Osteocyte (in vitro differentiated cells): ENCODE measurements at regions not wholly inside any gene's neighbourhood (a gene's known extent, or its start where the extent isn't known, plus 50 kb on each side); places are given as distances from the start of the nearest gene placed in this dataset.

ENCODE experiments used
- DNase-seq: peaks from one replicate; pipeline ENCODE4 v3.0.0; 2021; ENCODE audit warnings: mixed read lengths; ENCODE audit not compliant: unreplicated experiment; ENCODE audit errors: extremely low spot score
- H3K27ac Mint-ChIP-seq: one replicate; pipeline ENCODE4 v1.8.0; 2021; ENCODE audit warnings: mild to moderate bottlenecking, mixed read lengths; ENCODE audit not compliant: unreplicated experiment
- H3K27me3 Mint-ChIP-seq: one replicate; pipeline ENCODE4 v1.8.0; 2021; ENCODE audit warnings: mixed read lengths; ENCODE audit not compliant: unreplicated experiment
- H3K36me3 Mint-ChIP-seq: one replicate; pipeline ENCODE4 v1.8.0; 2021; ENCODE audit warnings: mixed read lengths; ENCODE audit not compliant: unreplicated experiment
- H3K4me1 Mint-ChIP-seq: one replicate; pipeline ENCODE4 v1.8.0; 2021; ENCODE audit warnings: mixed read lengths; ENCODE audit not compliant: unreplicated experiment
- H3K4me3 Mint-ChIP-seq: one replicate; pipeline ENCODE4 v1.8.0; 2021; ENCODE audit warnings: mild to moderate bottlenecking, moderate library complexity, mixed read lengths; ENCODE audit not compliant: unreplicated experiment
- H3K9me3 Mint-ChIP-seq: one replicate; pipeline ENCODE4 v1.8.0; 2021; ENCODE audit warnings: mixed read lengths; ENCODE audit not compliant: unreplicated experiment
- CTCF ChIP-seq: fragments of 200-600 bp; sonication (generic); IDR thresholded peaks from 2 replicates; pipeline ENCODE4 v1.5.0; 2021; ENCODE audit warnings: antibody characterized with exemption, mild to moderate bottlenecking, moderate library complexity

- no peak for TF ChIP-seq CTCF
- Mint-ChIP-seq H3K36me3 (no peaks in the 10 kb centered on the region), H3K4me1 (peaks cover 23% of the 10 kb centered on the region), H3K27me3 (no peaks in the 10 kb centered on the region), H3K27ac (no peak overlapping the region), H3K4me3 (no peak overlapping the region), H3K9me3 (no peaks in the 10 kb centered on the region)
- DNase-seq: no peak
Observed at GRCh38 chr10:28951484-28951883, 274.2 kb downstream of the BAMBI start.

- no peaks in the 10 kb centered on the region for H3K27me3 Mint-ChIP-seq
- TF ChIP-seq CTCF: no peak
- H3K36me3 Mint-ChIP-seq: no peaks in the 10 kb centered on the region
- no peak for DNase-seq
- H3K4me1 Mint-ChIP-seq: peaks cover 14% of the 10 kb centered on the region
- H3K4me3 Mint-ChIP-seq: no peak overlapping the region
- H3K27ac Mint-ChIP-seq: no peak overlapping the region
- peaks cover 2% of the 10 kb centered on the region for H3K9me3 Mint-ChIP-seq
Observed at GRCh38 chr10:28952523-28952922, 275.2 kb downstream of the BAMBI start.

GRCh38 chr10:28954211-28954610 lies 276.9 kb downstream of the BAMBI start:
- DNase-seq: no peak

GRCh38 chr10:28958468-28958867 lies 281.1 kb downstream of the BAMBI start:
- no peak overlapping the region for H3K27ac Mint-ChIP-seq
- H3K27me3 Mint-ChIP-seq: no peaks in the 10 kb centered on the region
- peaks cover 11% of the 10 kb centered on the region for H3K4me1 Mint-ChIP-seq
- H3K4me3 Mint-ChIP-seq: no peak overlapping the region
- H3K36me3 Mint-ChIP-seq: no peaks in the 10 kb centered on the region
- peaks cover 15% of the 10 kb centered on the region for H3K9me3 Mint-ChIP-seq
- no peak for TF ChIP-seq CTCF
- no peak for DNase-seq

More at GRCh38 chr10:28954211-28954610, 276.9 kb downstream of the BAMBI start:
- Mint-ChIP-seq H3K27me3 (no peaks in the 10 kb centered on the region), H3K9me3 (peaks cover 8% of the 10 kb centered on the region), H3K27ac (no peak overlapping the region), H3K36me3 (no peaks in the 10 kb centered on the region), H3K4me3 (no peak overlapping the region), H3K4me1 (peaks cover 14% of the 10 kb centered on the region)
- TF ChIP-seq CTCF: no peak

- Mint-ChIP-seq H3K4me3 (no peak overlapping the region), H3K9me3 (peaks cover 15% of the 10 kb centered on the region), H3K27ac (no peak overlapping the region), H3K27me3 (no peaks in the 10 kb centered on the region), H3K36me3 (no peaks in the 10 kb centered on the region), H3K4me1 (no peaks in the 10 kb centered on the region)
- no peak for DNase-seq
- no peak for TF ChIP-seq CTCF
Observed at GRCh38 chr10:28959850-28960501, 282.7 kb downstream of the BAMBI start.
